SKM-1 (cell line): ENCODE measurements at regions not wholly inside any gene's neighbourhood (a gene's known extent, or its start where the extent isn't known, plus 50 kb on each side); places are given as distances from the start of the nearest gene placed in this dataset.

Experiments used
- DNase-seq: peaks from one replicate; lab custom pipeline; 2025; ENCODE audit not compliant: unreplicated experiment; lab: John Stamatoyannopoulos, UW

DNA sequence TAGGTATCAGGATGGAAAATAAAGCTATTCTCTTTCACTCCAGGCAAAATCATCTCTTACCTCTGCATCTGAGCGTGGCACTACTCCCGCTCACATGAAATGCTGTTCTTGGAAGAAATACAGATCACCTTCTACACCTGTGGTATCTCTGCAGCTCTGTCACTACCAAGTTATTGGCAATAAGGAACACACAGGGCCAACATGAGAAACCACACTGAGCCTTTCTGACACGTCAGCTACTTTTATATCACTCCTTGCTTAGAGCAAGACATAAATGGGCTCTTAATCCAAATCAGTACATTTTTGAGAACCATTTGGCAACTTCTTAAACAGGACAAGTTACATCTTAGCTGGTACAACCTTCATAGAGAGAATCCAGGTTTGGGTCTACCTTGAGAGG is 101.8 kb upstream of the GUCY1A1 start:
- DNase-seq, result no peak

DNA sequence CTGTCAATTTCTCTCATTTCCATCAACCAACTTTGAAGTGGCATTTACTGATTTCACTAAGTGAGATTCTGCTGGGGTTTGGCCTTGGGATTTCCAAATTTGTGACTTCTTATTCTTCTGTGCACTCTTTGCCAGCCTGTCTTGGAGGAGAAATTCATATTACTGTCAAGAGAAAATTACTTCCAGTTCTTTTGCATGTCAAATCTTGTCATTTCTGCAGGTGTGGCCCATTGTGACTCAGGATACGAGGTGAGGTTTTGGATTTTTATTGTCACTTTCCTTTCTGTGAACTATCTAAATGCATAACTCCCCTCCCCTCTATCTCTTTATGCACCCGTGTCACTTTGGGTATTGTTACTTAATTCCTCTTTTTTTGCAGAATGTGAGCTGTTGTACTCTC is 102.6 kb upstream of the GUCY1A1 start:
- no peak for DNase-seq

DNA sequence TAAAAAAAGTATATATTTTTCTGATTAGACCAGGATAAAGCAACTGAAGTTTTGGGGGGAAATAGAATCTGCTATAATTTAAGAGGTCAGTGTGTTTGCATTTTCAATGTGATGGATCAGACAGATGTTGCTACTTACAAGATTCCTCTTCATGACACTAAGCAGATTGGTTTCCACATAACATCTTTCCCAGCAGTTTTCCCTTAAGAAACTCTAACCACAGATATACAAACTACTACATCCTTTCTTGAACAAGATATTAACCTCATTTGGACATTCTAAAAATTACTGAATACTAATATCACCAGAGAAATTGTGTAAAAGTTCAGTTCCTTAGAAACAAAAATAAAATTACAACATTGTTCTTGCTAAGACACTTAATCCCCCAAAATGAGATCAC is 106.7 kb upstream of the GUCY1A1 start:
- DNase-seq, result no peak

GRCh38 chr4:155552180-155552579 is 114.5 kb upstream of the GUCY1A1 start:
- DNase-seq, result no peak

DNA sequence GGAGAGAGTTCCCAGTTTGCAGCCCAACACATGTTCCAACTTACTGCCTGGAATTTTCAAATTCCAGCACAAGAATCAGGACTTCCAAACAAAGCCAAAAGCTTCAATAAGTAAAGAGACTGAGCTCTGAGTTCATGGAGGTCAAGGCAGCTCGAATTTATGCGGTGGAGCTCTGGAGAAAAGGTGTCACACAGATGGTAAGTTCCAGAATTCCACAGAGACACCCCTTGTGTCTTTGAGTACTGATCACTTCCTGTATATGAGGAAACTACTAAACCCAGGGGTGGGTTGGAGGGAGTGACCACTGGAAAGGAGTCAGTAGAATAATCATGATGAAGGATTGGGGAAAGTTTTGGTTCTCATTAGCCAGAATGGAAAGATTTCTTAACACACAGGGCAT is 118.5 kb upstream of the GUCY1A1 start:
- no peak for DNase-seq

DNA sequence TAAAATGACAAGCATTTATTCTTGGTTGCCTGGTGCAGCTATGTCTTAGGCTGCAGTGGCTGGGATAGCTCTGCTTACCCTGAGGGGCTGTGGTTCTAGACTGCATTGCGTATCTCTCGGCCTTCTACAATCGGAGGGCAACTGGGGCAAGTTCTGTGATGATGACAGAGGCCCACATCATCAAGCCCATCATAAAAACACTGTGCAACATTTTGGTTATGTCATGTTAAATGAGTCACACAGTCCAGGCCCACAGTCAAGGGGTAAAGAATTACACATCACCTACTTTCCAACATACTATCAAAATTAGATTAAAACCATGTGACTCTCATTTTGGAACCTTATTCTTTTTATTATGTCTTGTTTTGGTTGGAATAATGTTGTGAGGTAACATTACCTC is 120.2 kb upstream of the GUCY1A1 start:
- no peak for DNase-seq

GRCh38 chr4:155545456-155545855 is 121.2 kb upstream of the GUCY1A1 start:
- no peak for DNase-seq

DNA sequence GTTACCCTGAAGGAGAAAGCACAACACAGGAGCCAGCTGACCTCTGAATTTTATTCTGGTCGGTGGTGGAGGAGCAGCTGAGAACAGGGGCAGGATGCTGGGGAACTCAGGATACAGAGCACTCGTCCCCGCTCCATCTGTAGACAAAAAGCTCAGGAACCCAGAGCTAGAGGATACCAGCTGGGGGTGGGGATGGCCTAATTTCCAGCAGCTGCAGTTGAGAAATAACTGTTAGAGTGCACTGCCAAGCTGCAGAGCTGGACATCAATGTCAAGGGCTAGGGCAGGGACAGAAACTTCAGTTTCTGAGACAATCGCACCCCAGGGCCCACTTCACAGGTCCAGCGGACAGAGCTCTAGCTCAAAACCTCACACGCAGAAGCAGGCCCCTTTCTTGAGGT is 122.1 kb upstream of the GUCY1A1 start:
- no peak for DNase-seq

- DNase-seq, result no peak
Measured at GRCh38 chr4:155543126-155543765, 123.4 kb upstream of the GUCY1A1 start.

GRCh38 chr4:155542415-155542814 is 124.2 kb upstream of the GUCY1A1 start:
- DNase-seq, result no peak

DNA sequence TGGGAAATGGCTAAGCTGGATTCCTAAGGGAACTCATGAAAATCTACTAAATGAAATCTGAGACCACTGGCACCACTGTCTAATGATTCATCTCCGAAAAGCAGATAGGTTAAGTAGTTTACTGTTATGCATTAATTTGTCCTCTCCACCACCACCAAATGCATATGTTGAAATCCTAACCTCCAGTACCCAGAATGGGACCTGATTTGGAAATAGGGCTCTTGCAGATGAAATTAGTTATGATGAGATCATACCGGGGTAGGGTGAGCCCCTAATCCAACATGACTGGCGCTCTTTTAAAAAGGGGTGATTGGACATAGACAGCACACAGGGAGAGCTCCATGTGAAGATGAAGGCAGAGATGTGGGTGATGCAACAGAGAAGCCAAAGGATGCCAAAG is 124.9 kb upstream of the GUCY1A1 start:
- DNase-seq, result no peak

- DNase-seq, result no peak
Measured at GRCh38 chr4:155540698-155541097, 126.0 kb upstream of the GUCY1A1 start.

DNA sequence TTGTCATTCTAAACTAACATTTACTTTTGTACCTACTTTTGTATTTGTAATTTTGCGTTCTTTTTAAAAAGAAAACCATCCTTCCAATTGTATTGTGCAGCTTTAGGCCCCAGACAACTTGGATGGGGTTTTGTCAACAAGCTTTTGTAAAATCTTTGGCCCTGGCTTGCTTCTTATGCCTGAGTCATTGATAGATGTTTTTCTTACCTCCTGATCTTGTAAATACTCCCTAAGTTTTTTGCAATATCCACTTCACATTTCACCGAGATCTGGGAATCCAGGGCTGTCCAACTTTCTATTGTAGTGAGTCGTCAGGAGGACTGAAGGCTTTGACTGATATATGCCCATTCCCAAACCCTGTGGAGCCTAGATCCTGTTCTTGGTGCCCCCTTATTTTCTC is 126.9 kb upstream of the GUCY1A1 start:
- DNase-seq, result no peak

GRCh38 chr4:155535802-155536454 is 130.7 kb upstream of the GUCY1A1 start:
- DNase-seq, result no peak

DNA sequence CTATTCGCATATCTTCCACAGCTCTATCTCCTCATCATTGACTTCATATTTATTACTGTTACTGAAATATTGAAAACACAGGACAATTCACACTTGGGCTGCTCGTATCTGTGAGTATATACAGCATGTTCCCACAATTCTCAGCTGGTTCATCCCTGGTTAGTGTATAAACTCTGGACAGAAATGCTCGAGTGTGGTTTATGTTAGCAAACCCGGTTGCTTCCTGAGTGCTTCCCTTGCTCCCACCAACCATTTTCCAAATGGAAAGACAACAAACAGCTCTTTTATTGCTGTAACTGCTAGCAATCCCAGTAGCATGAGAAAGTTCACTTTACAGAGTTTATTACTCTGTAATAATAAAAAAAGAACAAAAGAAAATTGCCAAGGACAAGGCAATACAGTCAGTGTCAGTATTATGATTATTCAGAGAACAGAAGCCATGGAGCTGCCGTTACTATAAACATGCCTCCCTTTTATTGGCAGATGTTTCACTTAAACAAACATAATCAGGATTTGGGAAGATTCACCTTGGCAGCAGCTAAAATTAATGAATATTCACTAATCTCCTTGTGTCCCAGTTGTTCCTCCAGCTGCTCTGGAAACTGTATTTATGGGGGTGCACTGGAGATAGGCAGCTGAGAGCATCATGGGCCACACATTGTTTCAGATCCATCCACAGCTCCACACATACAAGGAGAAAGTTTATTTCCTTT is 134.1 kb upstream of the GUCY1A1 start:
- no peak for DNase-seq

DNA sequence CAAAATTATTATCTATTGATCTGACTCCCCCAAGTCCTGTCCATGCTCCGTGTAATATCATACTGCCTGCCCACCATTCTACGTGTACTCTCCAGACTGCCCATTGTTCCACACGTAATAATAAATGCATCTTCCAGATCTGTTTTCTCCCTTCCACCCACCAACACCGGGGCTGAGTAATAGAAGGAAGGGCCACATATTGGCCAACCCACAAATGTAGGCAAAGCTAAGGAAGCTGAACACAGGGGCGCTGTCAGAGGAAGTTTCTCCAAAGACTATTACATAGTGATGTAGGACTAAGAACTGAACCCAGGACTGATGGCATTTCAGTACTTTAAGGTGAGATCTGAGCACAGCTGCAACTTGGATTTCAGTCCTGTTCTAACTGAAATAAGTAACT is 135.8 kb upstream of the GUCY1A1 start:
- DNase-seq, result no peak

GRCh38 chr4:155530290-155530689 is 136.4 kb upstream of the GUCY1A1 start:
- DNase-seq, result no peak

DNA sequence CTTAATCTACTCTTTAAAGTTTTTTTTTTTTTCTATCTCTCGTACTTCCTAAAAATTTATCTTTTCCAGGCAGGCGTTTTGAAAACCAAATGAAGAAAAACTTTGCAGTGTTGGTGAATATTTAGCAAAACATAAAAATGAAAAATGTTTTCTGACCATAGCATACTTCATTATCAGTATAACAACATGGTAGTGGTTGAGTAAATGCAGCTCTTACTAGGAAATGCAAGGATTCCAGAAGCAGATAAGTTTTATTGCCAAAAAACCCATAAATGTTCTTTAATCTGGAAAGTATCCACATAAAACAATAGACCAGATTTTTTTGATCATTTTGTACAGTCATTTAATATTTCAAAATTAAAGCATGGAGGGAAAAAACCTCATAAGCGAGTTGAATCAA is 136.9 kb upstream of the GUCY1A1 start:
- DNase-seq, result no peak

DNA sequence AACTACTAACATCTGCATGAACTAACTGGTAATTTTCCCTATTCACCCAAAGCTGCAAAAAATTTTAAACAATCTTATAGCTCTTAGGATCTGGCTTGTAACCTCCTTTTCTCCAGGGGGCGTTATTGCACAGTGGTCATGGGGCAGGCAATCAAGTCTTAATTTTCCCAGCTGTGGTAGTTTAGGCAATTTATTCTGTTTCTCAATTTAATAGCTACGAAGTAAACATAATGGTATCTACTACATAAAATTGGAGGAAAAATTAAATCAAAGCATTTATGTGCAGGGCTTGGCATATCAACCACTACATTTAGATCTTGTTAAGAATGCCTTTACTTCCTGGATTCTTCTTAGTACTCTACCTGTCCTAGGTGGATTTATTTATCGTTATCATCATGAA is 137.4 kb upstream of the GUCY1A1 start:
- no peak for DNase-seq

DNA sequence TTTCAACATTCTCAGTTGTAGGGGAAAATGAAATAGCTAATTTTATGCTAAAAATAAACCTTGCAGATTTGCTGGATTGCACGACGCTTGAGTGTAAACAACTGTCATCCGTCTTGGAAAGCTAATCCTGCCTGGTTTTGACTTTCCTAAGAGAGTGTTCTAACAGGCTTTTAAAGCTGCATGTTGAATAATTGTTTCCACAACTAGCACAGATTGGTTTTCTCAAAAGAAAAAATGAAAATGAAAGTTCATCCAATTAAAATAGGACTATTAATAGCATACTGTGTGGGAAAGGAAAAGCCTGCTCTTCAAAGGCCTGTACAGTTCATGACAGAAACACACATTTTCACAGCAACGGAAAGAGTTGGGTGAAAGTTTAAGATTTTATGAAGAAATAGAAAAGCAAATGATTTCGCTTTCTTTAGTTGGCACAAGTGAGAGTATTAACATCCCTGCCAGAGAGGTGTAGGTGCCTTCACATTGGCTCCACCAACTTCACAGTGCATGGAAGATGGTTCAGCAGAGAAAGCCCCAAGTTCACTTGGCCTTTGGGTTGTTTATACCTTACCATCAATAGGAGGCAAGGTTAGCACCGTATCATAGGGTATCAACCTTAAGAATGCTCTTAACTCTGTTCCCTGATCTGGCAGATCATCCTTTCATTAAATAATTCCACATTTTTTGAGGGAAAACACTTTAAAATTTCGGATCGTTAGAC is 140.0 kb upstream of the GUCY1A1 start:
- no peak for DNase-seq

DNA sequence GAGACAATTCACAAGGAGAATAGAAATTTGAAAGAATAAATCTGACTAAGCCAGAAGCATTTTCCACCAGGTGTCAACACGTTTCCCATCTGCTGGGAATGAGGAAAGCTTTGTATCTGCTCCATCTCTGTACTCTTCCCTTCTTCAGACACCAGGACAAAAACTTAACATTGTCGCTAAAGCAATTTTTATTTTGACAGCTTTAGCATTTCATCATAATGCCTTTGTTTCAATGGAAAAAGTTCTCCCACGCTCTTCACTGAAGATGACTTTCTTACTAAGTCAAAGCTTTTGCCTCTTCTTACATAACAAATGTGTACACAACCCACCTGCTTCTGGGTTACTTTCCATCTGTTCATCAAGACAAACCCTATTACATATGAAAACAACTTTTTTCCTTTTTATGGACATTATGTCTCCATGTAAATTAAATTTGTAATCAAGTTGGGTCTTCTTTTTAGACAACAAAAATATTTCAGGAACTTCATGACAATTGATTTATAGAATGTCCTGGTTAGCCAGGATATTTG is 141.7 kb upstream of the GUCY1A1 start:
- no peak for DNase-seq

DNA sequence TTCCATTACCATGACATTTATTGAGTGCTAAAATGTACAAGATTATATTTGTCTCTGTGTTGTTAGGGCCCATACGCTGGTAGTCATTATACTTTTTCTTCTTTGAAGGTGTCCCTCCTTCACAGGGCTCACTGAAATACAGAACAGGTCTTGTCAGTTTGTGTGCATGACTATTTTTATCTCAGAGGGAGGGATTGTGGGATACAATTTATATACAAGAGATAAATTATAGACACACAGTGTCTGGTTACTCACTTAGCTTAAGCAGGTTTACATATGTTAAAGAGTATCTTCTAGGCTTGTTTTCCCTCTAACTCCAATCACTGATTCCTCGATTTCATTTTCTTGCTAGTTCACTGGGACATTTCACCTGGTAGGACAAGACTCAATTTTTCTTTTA is 143.3 kb upstream of the GUCY1A1 start:
- DNase-seq, result no peak
